ENCODE measurements at regions not wholly inside any gene's neighbourhood (a gene's known extent, or its start where the extent isn't known, plus 50 kb on each side); places are given as distances from the start of the nearest gene placed in this dataset.

DNA sequence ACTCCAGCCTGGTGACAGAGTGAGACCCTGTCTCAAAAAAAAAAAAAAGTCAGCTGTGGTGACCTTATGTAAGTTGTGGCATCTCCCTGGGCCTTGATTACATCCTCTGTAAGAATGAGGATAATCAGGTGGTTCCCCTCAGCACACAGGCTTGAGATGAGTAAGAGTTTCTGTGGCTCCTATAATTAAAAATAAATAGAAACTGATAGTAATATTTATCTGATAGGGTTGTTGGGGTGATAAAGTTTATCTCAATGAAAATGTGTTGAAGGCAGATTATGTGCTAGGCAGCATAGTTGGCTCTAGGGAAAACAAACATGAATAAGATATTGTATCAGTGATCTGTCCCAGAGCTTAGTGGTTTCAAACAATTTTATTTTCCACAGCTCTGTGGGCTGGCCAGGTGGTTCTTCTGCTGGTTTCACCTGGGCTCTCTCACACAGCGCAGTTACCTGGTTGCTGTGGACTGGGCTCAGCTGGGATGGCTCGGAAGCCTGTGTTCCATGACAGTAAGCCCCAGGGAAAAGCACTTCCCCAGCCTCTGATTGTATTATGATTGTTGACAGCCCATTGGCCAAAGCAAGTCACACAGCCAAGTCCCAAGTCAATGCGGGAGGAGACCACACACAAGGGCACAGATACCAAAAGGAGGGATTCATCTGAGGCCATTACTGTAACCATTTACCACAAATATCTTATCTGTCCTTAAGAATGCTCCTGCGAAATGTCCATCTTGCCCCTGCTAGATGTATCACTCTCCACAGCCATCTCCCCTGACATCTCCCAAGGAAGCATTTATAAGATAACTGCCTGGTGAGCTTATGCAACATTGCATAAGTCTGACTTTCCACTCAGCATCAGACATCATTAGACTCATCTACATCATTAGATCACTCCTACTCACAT, 151.7 kb downstream of the NUAK1 start:
- Histone ChIP-seq H3K27ac (no peak overlapping the region), H3K4me1 (ENCODE audit: insufficient read depth) (peaks cover 4% of the 10 kb centered on the region), H3K36me3 (no peaks in the 10 kb centered on the region), H3K4me3 (no peak overlapping the region), H3K27me3 (no peaks in the 10 kb centered on the region), H3K9me3 (no peaks in the 10 kb centered on the region)
- no peak for DNase-seq
- intact Hi-C loops (cut with DNase I) = no loop called here
- no peak for TF ChIP-seq POLR2A (IDR thresholded peaks at IDR 0.05)
- TF ChIP-seq CTCF (IDR thresholded peaks at IDR 0.05) = no peak
- TF ChIP-seq EP300 (IDR thresholded peaks at IDR 0.05) = no peak
- WGBS, 3 donors = 80 to 93% (median 90%) methylated on average over 4 of the region's 4 CpGs

DNA sequence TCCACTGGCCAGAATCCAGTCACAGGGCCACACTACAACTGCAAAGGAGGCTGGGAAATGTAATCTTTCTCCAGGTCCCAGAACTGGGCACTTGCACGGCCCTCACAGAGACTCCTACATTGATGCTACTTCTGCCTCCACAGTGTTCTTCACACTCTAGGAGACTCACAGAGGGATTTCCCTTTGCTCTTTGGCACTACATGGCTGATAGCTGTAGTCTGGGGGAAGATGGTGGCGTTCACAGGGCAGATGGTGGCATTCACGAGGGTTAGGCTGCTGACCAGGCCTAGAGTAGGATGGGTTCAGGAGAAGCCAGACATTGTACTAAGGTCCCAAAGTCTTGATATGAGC, 151.1 kb downstream of the NUAK1 start:
- TF ChIP-seq EP300 (IDR thresholded peaks at IDR 0.05) (no peak), CTCF (IDR thresholded peaks at IDR 0.05) (no peak), POLR2A (IDR thresholded peaks at IDR 0.05) (no peak)
- Histone ChIP-seq H3K36me3 (no peaks in the 10 kb centered on the region), H3K27me3 (no peaks in the 10 kb centered on the region), H3K4me1 (ENCODE audit: insufficient read depth) (no peaks in the 10 kb centered on the region), H3K27ac (no peak overlapping the region), H3K9me3 (no peaks in the 10 kb centered on the region), H3K4me3 (no peak overlapping the region)
- intact Hi-C loops (cut with DNase I) = no loop called here
- 91 to 93% (median 91%) methylated on average over 3 of the region's 3 CpGs for WGBS, 3 donors
- no peak for DNase-seq

DNA sequence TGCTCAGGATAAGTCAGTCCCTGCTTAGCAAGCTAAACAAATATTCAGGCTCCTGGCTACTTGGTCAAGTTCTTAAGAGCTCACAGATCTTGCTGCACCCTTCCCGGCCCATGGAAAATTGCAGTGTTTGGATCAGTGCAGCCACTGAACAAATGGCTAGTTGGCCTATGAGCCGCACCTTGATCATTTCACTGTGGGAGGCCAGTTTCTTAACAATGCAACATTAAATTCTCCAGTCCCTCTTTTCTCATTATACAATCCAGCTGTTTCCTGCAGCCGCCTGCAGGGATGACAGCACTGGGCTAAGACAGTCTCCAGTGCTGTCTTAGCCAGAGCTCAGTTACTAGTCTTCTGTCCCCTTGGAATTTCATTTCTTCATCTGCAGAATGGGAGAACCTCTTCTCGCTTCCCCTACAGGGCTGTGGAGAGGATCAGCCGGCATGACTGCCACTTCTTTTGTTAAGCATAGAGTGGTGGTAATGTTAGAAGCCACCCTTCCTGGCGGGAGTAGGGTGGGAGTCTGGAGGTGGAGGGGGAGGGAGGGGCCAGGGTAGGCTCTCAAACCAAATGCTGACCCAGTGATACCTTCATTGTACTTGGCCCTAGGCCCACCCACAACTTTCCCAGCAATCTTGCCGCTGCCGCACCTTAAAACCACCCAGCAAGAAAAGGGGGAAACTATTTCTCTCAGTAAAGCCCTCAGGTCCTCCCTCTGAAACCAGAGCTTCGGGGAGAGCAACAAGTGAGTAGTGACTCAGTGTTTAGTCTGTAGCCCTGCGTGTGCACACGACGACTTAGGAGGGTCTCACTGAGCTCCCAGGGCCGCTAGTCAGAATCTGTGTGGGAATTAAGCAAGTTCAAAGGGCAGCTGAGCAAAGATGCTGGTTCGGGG, 145.7 kb downstream of the NUAK1 start:
- intact Hi-C loops (cut with DNase I) = no loop called here
- Histone ChIP-seq H3K9me3 (no peaks in the 10 kb centered on the region), H3K27me3 (no peaks in the 10 kb centered on the region), H3K4me3 (no peak overlapping the region), H3K36me3 (no peaks in the 10 kb centered on the region), H3K27ac (no peak overlapping the region), H3K4me1 (ENCODE audit: insufficient read depth) (peaks cover 7% of the 10 kb centered on the region)
- DNase-seq = peak in 2 of 5 donors; percentile 16 to 24
- 15 to 28% (median 23%) methylated on average over 14 of the region's 14 CpGs for WGBS, 3 donors
- no peak for TF ChIP-seq EP300 (IDR thresholded peaks at IDR 0.05)
- no peak for TF ChIP-seq CTCF (IDR thresholded peaks at IDR 0.05)
- no peak for TF ChIP-seq POLR2A (IDR thresholded peaks at IDR 0.05)

GRCh38 chr12:105993766-105994555, 144.8 kb downstream of the NUAK1 start:
- WGBS, 3 donors = 16 to 40% (median 18%) methylated on average over 22 of the region's 22 CpGs
- no peaks in the 10 kb centered on the region for H3K27me3 ChIP-seq
- H3K9me3 ChIP-seq = no peaks in the 10 kb centered on the region
- H3K4me3 ChIP-seq = no peak overlapping the region
- peak in 2 of 5 donors; percentile 29 to 40 for DNase-seq
- H3K36me3 ChIP-seq = no peaks in the 10 kb centered on the region
- TF ChIP-seq EP300 (IDR thresholded peaks at IDR 0.05) (no peak), CTCF (IDR thresholded peaks at IDR 0.05) (no peak), POLR2A (IDR thresholded peaks at IDR 0.05) (no peak)
- intact Hi-C loops (cut with DNase I) = no loop called here
- H3K4me1 ChIP-seq (ENCODE audit: insufficient read depth) = peaks cover 7% of the 10 kb centered on the region
- no peak overlapping the region for H3K27ac ChIP-seq

Data from ovary (tissue), 7 donors.